Fibroblast of mammary gland (primary cell): ENCODE measurements at regions not wholly inside any gene's neighbourhood (a gene's known extent, or its start where the extent isn't known, plus 50 kb on each side); places are given as distances from the start of the nearest gene placed in this dataset.

Source experiments
- DNase-seq: peaks from one replicate; pipeline ENCODE4 v3.0.0-alpha.2; 2010; ENCODE audit warnings: low read depth
- H3K4me3 ChIP-seq: 2 replicates; pipeline ENCODE4 v1.5.1; 2011; ENCODE audit warnings: low read depth, mild to moderate bottlenecking, low read length, moderate library complexity; ENCODE audit not compliant: control insufficient read depth
- TF ChIP-seq, protein P1 (sequence below): conservative IDR thresholded peaks from 2 replicates; pipeline ENCODE4 v1.5.1; 2011; ENCODE audit warnings: low read depth, low read length, inconsistent platforms; ENCODE audit not compliant: control insufficient read depth, insufficient read depth

DNA sequence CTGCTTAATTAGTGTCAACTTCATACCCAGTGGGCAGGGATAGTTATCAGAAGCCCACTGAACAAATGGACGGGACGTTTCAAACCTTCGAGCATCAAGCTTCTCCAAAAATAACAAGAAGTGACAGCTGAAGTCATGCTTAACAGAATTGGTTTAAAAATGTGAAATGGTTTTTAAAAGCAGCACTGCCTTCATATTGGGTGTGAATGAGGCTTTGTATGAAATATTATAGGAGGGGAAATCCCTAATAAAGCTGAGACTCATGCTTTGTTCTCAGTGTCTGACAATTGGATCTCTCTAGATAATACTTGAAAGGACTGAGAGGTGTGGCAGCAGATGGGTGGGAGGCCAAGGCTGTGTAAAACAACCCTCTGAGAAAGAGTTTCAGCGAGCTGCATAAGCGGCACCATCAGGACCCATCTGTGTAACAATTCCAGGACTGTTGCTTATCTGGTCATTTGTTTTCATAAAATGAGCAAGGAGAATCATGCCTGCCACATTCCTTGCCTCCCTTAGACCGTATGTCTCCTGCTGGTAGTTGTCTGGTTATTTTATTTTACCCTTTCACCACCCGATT, 667.7 kb downstream of the DIAPH3 start:
- TF ChIP-seq, protein P1, sequence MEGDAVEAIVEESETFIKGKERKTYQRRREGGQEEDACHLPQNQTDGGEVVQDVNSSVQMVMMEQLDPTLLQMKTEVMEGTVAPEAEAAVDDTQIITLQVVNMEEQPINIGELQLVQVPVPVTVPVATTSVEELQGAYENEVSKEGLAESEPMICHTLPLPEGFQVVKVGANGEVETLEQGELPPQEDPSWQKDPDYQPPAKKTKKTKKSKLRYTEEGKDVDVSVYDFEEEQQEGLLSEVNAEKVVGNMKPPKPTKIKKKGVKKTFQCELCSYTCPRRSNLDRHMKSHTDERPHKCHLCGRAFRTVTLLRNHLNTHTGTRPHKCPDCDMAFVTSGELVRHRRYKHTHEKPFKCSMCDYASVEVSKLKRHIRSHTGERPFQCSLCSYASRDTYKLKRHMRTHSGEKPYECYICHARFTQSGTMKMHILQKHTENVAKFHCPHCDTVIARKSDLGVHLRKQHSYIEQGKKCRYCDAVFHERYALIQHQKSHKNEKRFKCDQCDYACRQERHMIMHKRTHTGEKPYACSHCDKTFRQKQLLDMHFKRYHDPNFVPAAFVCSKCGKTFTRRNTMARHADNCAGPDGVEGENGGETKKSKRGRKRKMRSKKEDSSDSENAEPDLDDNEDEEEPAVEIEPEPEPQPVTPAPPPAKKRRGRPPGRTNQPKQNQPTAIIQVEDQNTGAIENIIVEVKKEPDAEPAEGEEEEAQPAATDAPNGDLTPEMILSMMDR, result no peak
- DNase-seq, result no peak
- H3K4me3 ChIP-seq, result no peak overlapping the region

DNA sequence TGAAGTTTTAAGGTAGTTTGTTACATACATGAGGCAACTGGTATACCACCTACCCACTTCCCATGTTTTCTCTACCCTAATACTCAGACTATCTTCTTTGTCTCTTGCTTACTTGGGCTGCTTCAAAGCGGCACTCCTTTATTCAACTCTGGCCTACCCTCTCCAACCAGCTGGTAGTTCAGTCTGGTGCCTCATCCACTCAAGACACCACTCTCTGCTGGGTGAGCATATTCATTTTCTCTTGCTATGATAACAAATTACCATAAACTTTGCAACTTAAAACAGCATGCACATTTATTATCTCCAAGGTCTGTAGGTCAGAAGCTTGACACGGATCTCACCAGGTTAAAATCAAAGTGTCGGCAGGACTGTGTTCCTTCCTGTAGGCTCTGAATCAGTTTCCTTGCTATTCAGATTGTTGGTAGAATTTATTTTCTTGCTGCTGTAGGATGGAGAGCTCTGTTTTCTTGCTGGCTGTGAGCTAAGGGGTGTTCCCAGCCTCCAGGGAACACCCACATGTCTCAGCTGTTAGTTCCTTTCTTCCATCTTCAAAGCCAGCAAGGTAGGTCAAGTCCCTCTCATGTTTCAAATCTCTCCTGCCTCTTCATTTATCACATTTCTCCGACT, 666.0 kb downstream of the DIAPH3 start:
- no peak overlapping the region for H3K4me3 ChIP-seq
- TF ChIP-seq, protein P1, result no peak
- no peak for DNase-seq

DNA sequence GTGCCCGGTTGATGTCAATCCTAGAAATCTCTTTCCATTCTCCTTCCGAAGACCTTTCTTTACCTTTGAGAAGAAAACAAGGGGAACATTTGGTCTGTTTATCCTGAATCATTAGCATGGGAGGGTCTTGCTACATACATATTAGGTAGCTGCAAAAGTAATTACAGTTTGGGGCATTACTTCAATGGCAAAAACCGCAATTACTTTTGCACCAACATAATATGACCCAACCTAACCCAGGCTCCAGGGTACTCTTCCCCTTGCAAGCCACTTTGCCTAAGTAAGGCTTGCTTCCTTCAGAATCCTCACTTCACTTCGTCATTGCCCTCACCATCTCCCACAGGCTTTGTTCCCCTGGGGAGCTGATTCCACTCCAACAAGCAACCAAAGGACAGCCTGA, 662.7 kb downstream of the DIAPH3 start:
- H3K4me3 ChIP-seq, result no peak overlapping the region
- no peak for DNase-seq
- TF ChIP-seq, protein P1, result no peak

DNA sequence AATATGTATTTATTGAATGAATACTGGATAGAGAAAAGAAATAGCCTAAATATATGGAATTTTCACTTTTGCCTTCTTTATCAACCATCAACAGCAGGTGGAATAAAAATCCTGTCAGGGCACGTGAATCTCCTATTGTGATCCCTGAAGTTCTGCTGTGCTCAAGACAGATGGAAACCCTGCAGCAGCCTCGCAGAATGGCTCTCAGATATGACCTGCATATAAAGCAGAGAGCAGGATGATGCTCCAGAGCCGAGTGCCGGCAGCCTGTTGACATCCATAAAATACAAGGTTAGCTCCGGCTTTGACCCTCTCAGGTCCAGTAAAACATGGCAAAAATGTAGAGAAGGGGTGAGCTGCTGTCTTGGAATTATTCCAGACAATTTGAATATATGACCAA, 659.3 kb downstream of the DIAPH3 start:
- DNase-seq, result no peak
- TF ChIP-seq, protein P1, result no peak
- no peak overlapping the region for H3K4me3 ChIP-seq

DNA sequence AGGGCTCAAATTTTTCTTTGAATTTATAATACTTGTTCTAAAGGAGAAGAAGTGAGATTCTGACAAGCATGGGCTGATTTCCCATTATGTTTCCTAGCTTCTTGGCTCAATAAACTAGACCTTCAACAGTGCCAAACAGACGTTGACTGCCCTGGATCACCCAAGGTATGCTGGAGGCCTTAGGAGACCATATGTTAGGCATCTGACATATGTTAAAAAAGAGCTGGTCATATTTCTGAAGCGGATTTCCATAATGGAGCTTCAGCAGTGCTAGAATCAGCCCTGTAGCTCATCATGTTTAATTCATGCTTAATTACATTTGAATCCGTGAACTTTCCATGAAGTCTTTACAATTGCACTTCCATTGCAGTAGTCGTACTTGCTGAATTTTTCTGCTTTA, 653.3 kb downstream of the DIAPH3 start:
- TF ChIP-seq, protein P1, result no peak

DNA sequence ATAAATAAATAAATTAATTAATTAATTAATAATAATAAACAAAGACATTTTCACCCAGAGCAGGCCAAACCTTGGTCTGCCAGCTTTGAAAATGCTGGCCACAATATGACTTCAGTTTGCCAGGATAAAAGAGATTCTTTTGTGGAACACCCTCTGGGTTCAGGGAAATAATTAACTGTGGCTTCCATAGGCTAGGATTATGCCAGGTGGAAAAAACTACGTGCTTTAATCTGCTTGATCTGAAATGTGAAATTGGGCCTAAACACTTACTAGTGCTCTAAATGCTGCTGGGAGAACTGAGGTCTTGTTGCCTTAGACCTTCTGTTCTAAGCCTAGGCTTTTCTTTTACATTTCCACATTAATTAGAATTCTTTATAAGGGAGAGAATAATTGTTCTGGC, 650.0 kb downstream of the DIAPH3 start:
- TF ChIP-seq, protein P1, result no peak
- H3K4me3 ChIP-seq, result no peak overlapping the region
- DNase-seq, result no peak

More for the DNA sequence above, 653.3 kb downstream of the DIAPH3 start:
- no peak overlapping the region for H3K4me3 ChIP-seq
- no peak for DNase-seq
